KMS-11 (cell line): ENCODE measurements at regions not wholly inside any gene's neighbourhood (a gene's known extent, or its start where the extent isn't known, plus 50 kb on each side); places are given as distances from the start of the nearest gene placed in this dataset.

Experiments
- H2AFZ ChIP-seq: fragments of 200-600 bp; sonication (generic); 2 replicates; pipeline ENCODE4 v1.6.1; 2016; ENCODE audit warnings: antibody characterized with exemption, mixed run types, low read depth
- H3K27ac ChIP-seq: fragments of 200-600 bp; sonication (generic); 2 replicates; pipeline ENCODE4 v1.6.1; 2016; ENCODE audit warnings: mild to moderate bottlenecking, mixed run types
- H3K27me3 ChIP-seq: fragments of 200-600 bp; sonication (generic); 2 replicates; pipeline ENCODE4 v1.6.1; 2017; ENCODE audit warnings: mild to moderate bottlenecking, low read depth, mixed run types, moderate library complexity; ENCODE audit not compliant: insufficient read depth
- H3K36me3 ChIP-seq: fragments of 200-600 bp; sonication (generic); 2 replicates; pipeline ENCODE4 v1.6.1; 2017; ENCODE audit warnings: mild to moderate bottlenecking, mixed run types; ENCODE audit not compliant: insufficient read depth
- H3K4me1 ChIP-seq: fragments of 200-600 bp; sonication (generic); 2 replicates; pipeline ENCODE4 v1.6.1; 2016; ENCODE audit warnings: mild to moderate bottlenecking, low read depth, mixed run types; ENCODE audit not compliant: poor library complexity, severe bottlenecking
- H3K4me2 ChIP-seq: fragments of 200-600 bp; sonication (generic); 2 replicates; pipeline ENCODE4 v1.7.0; 2016; ENCODE audit warnings: mild to moderate bottlenecking, mixed run types
- H3K4me3 ChIP-seq: fragments of 200-600 bp; sonication (generic); IDR thresholded peaks from 2 replicates; pipeline ENCODE4 v1.6.1; 2017; ENCODE audit warnings: low read depth, low read length, mixed read lengths; ENCODE audit not compliant: insufficient read depth
- H3K79me2 ChIP-seq: fragments of 200-600 bp; sonication (generic); 2 replicates; pipeline ENCODE4 v1.6.1; 2016; ENCODE audit warnings: low read depth, mixed run types; ENCODE audit not compliant: insufficient read depth
- H3K9ac ChIP-seq: fragments of 200-600 bp; sonication (generic); 2 replicates; pipeline ENCODE4 v1.6.1; 2016; ENCODE audit warnings: mild to moderate bottlenecking, mixed run types
- H4K20me1 ChIP-seq: fragments of 200-600 bp; sonication (generic); 2 replicates; pipeline ENCODE4 v1.6.1; 2016; ENCODE audit warnings: mild to moderate bottlenecking, mixed run types; ENCODE audit not compliant: insufficient read depth
- CTCF ChIP-seq: fragments of 200-600 bp; sonication (generic); conservative IDR thresholded peaks from 2 replicates; pipeline ENCODE4 v1.6.1; 2017; ENCODE audit warnings: low read depth, mild to moderate bottlenecking, antibody characterized with exemption, low read length, moderate library complexity, mixed read lengths

- no peaks in the 10 kb centered on the region for H3K4me1 ChIP-seq
- no peaks in the 10 kb centered on the region for H3K79me2 ChIP-seq
- H3K36me3 ChIP-seq, result no peaks in the 10 kb centered on the region
- H4K20me1 ChIP-seq, result no peaks in the 10 kb centered on the region
- no peak overlapping the region for H3K27ac ChIP-seq
- no peak overlapping the region for H2AFZ ChIP-seq
- H3K4me3 ChIP-seq, result no peak overlapping the region
- no peak for TF ChIP-seq CTCF
- H3K27me3 ChIP-seq, result no peaks in the 10 kb centered on the region
- H3K9ac ChIP-seq, result no peak overlapping the region
- H3K4me2 ChIP-seq, result no peak overlapping the region
Measured at GRCh38 chr5:53355316-53355715, 125.1 kb upstream of the FST start.

GRCh38 chr5:53355931-53356330 is 124.5 kb upstream of the FST start:
- no peak overlapping the region for H3K9ac ChIP-seq
- H3K4me2 ChIP-seq, result no peak overlapping the region
- TF ChIP-seq CTCF, result no peak
- H3K27ac ChIP-seq, result no peak overlapping the region
- H4K20me1 ChIP-seq, result no peaks in the 10 kb centered on the region
- H3K4me3 ChIP-seq, result no peak overlapping the region
- H3K4me1 ChIP-seq, result no peaks in the 10 kb centered on the region
- H3K79me2 ChIP-seq, result no peaks in the 10 kb centered on the region
- H2AFZ ChIP-seq, result no peak overlapping the region
- H3K36me3 ChIP-seq, result no peaks in the 10 kb centered on the region
- no peaks in the 10 kb centered on the region for H3K27me3 ChIP-seq

GRCh38 chr5:53357439-53357838 is 123.0 kb upstream of the FST start:
- Histone ChIP-seq H3K9ac (no peak overlapping the region), H3K27me3 (no peaks in the 10 kb centered on the region), H3K27ac (no peak overlapping the region), H2AFZ (no peak overlapping the region), H3K4me1 (no peaks in the 10 kb centered on the region), H3K79me2 (no peaks in the 10 kb centered on the region), H4K20me1 (no peaks in the 10 kb centered on the region), H3K4me3 (no peak overlapping the region), H3K4me2 (no peak overlapping the region), H3K36me3 (no peaks in the 10 kb centered on the region)
- no peak for TF ChIP-seq CTCF

- H3K4me3 ChIP-seq, result no peak overlapping the region
- H3K36me3 ChIP-seq, result no peaks in the 10 kb centered on the region
- H3K9ac ChIP-seq, result no peak overlapping the region
- TF ChIP-seq CTCF, result no peak
- H4K20me1 ChIP-seq, result no peaks in the 10 kb centered on the region
- no peak overlapping the region for H3K4me2 ChIP-seq
- H3K4me1 ChIP-seq, result no peaks in the 10 kb centered on the region
- no peak overlapping the region for H2AFZ ChIP-seq
- H3K27ac ChIP-seq, result no peak overlapping the region
- H3K27me3 ChIP-seq, result no peaks in the 10 kb centered on the region
- H3K79me2 ChIP-seq, result no peaks in the 10 kb centered on the region
Measured at GRCh38 chr5:53358794-53359193, 121.6 kb upstream of the FST start.
